ENCODE measurements at regions not wholly inside any gene's neighbourhood (a gene's known extent, or its start where the extent isn't known, plus 50 kb on each side); places are given as distances from the start of the nearest gene placed in this dataset.

- TF ChIP-seq SPI1 (IDR thresholded peaks at IDR 0.05; ENCODE audit: low read depth, low read length) (no peak), POLR2A (IDR thresholded peaks at IDR 0.05; ENCODE audit: low read depth, low read length) (no peak), TAF1 (IDR thresholded peaks at IDR 0.05; ENCODE audit: low read depth, low read length) (no peak)
Measured at GRCh38 chr1:47689894-47690293, 252.1 kb downstream of the FOXD2 start.

All from GM12891 (cell line).